ENCODE measurements at regions not wholly inside any gene's neighbourhood (a gene's known extent, or its start where the extent isn't known, plus 50 kb on each side); places are given as distances from the start of the nearest gene placed in this dataset.

DNA sequence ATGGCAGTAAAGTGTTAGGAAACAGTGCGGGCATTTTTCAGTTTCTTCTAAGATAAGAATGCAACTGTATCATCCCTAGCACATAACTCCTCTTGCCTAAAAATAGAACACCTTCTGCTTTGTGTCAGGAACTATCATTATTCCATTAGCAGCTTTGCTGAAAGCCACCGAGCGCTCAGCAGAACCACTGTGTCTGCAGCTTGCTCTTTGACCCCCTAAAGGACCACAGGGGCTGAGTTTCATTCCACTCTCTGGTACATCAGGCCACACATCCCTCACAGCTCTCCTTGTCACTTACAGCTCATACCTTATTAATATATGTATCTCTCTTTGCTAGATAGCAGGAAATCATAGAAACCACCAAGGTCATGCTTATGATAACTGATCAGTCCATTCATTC, 360.2 kb downstream of the KCNA4 start:
- TF ChIP-seq, protein P1, sequence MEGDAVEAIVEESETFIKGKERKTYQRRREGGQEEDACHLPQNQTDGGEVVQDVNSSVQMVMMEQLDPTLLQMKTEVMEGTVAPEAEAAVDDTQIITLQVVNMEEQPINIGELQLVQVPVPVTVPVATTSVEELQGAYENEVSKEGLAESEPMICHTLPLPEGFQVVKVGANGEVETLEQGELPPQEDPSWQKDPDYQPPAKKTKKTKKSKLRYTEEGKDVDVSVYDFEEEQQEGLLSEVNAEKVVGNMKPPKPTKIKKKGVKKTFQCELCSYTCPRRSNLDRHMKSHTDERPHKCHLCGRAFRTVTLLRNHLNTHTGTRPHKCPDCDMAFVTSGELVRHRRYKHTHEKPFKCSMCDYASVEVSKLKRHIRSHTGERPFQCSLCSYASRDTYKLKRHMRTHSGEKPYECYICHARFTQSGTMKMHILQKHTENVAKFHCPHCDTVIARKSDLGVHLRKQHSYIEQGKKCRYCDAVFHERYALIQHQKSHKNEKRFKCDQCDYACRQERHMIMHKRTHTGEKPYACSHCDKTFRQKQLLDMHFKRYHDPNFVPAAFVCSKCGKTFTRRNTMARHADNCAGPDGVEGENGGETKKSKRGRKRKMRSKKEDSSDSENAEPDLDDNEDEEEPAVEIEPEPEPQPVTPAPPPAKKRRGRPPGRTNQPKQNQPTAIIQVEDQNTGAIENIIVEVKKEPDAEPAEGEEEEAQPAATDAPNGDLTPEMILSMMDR (IDR thresholded peaks at IDR 0.05; ENCODE audit: low read depth, low read length, missing control alignments) = no peak
- H3K4me3 ChIP-seq (replicated peaks; ENCODE audit: low read depth, low read length) = no peak overlapping the region
- DNase-seq (ENCODE audit: extremely low read depth, low read depth) = no peak

DNA sequence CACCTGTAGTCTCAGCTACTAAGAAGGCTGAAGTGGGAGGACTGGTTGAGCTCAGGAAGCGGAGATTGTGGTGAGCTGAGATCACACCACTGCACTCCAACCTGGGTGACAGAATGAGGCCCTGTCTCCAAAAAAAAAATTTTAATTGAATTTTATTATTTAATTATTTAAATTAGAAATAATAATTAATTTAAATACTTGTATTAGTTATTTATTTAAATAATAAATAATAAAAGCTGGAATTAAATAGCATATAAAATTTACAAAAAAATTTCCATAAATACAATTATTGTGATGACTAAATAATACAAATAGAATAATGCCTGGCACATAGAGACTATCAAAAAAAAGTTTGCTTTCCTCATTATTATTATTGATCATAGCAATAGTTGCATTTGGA, 371.5 kb downstream of the KCNA4 start:
- TF ChIP-seq, protein P1 (IDR thresholded peaks at IDR 0.05; ENCODE audit: low read depth, low read length, missing control alignments) = no peak
- no peak for DNase-seq (ENCODE audit: extremely low read depth, low read depth)
- H3K4me3 ChIP-seq (replicated peaks; ENCODE audit: low read depth, low read length) = no peak overlapping the region

DNA sequence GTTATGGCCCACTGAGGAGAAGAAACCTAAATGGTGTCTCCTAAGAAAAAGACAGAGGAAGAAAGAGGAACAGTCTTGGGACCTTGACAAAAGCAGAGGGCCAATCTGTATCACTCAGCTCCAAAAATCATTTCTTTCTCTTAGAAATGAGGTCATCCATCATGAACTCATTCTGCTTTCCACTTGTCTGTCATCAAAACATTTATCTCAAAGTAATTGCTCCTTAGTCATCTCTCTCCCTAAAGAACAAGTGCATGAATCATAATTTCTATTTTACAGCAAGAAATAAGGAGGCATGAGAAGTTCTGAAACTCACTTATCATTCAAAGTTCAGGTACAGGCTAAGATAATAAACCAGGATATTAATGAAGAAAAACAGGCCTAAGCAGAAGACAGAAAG, 375.6 kb downstream of the KCNA4 start:
- TF ChIP-seq, protein P1 (IDR thresholded peaks at IDR 0.05; ENCODE audit: low read depth, low read length, missing control alignments) = no peak
- H3K4me3 ChIP-seq (replicated peaks; ENCODE audit: low read depth, low read length) = no peak overlapping the region
- DNase-seq (ENCODE audit: extremely low read depth, low read depth) = no peak

DNA sequence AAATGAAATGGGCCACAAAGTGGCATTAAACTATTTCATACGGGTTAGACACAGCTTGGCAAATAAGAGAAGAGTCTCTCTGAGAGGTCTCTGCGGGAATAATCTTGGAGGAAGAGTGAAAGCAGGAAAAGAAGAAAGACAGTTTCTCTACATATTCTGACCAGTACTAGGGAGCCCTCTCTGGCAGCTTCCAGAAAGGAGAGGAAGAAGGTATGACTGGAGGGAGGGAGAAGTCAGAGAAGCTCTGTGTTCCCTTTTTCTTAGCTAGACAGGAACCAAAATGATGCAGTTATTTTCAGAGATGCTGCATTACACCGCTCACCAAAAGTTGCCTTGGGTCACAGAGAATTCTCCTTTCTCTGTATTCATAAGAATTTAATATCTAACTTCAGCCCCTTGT, 382.1 kb downstream of the KCNA4 start:
- no peak for DNase-seq (ENCODE audit: extremely low read depth, low read depth)
- TF ChIP-seq, protein P1 (IDR thresholded peaks at IDR 0.05; ENCODE audit: low read depth, low read length, missing control alignments) = no peak
- H3K4me3 ChIP-seq (replicated peaks; ENCODE audit: low read depth, low read length) = no peak overlapping the region

DNA sequence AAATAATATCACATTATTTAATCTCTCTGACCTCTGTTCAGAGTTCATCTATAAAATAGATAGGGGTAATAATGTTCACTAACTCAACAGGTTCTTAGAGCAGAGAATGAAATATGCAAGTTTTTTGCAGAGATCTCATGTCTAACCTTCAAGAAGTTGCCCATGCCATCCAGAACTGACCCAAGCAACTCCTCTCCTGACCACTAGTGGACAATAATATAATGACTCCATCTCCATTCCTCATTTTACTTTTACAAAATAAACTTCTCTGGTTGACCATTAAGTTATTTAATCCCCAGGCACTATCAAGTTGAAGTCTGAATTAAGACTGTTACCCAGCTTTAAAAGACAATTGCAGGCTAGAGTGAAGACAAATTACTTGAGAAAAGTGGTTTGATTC, 382.6 kb downstream of the KCNA4 start:
- no peak for DNase-seq (ENCODE audit: extremely low read depth, low read depth)
- TF ChIP-seq, protein P1 (IDR thresholded peaks at IDR 0.05; ENCODE audit: low read depth, low read length, missing control alignments) = no peak
- H3K4me3 ChIP-seq (replicated peaks; ENCODE audit: low read depth, low read length) = no peak overlapping the region

DNA sequence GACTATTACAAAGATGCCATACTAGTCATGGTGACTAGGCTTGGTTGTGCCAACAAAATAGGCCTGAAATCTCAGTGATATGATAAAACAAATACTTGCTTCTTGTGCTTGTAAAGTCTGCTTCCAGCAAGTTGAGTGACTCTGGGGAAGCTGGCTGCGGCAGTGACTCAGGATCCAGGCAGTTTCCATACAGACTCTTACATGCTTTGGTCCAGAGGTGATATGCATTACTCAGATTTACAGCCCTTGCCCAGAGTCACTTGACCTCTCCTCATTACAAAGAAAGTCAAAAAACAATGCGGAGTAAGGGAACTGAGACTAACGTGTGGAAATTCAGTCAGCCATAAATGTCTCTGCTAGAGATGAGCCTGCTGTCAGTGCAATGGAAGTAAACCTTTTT, 387.5 kb downstream of the KCNA4 start:
- TF ChIP-seq, protein P1 (IDR thresholded peaks at IDR 0.05; ENCODE audit: low read depth, low read length, missing control alignments) = no peak
- no peak overlapping the region for H3K4me3 ChIP-seq (replicated peaks; ENCODE audit: low read depth, low read length)
- no peak for DNase-seq (ENCODE audit: extremely low read depth, low read depth)

DNA sequence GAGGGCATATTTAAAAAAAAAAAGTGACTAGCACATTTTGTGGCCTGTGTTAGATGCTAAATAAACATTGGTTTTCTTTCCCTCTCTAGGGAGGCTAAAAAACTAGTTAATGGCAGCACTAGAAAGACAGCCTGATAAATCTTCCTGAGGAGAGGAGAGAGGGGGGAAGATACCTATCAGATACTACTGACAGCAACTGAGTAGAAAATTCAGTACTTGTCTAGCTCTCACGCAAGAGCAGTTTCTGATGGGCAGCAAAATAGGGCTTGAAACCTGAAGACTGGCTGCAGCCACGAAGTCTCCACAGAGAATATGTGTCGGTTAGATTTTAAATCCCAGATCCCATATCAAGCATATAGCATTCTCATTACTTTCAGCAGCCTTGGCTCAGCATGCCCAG, 388.2 kb downstream of the KCNA4 start:
- TF ChIP-seq, protein P1 (IDR thresholded peaks at IDR 0.05; ENCODE audit: low read depth, low read length, missing control alignments) = no peak
- H3K4me3 ChIP-seq (replicated peaks; ENCODE audit: low read depth, low read length) = no peak overlapping the region
- DNase-seq (ENCODE audit: extremely low read depth, low read depth) = no peak
